NCI-H748 (cell line): ENCODE measurements at regions not wholly inside any gene's neighbourhood (a gene's known extent, or its start where the extent isn't known, plus 50 kb on each side); places are given as distances from the start of the nearest gene placed in this dataset.
"Not testable (repeated sequence)": the region's sequence is repeated elsewhere in the genome, so short reads cannot be mapped to it uniquely, and the experiment has no call there.

Experiments
- DNase-seq: peaks from one replicate; lab custom pipeline; 2025; ENCODE audit not compliant: unreplicated experiment; lab: John Stamatoyannopoulos, UW

GRCh38 chr5:118302786-118303185, 685.6 kb downstream of the DTWD2 start:
- no peak for DNase-seq

GRCh38 chr5:118301696-118302095, 686.7 kb downstream of the DTWD2 start:
- no peak for DNase-seq

GRCh38 chr5:118295045-118295444, 693.3 kb downstream of the DTWD2 start:
- no peak for DNase-seq

DNA sequence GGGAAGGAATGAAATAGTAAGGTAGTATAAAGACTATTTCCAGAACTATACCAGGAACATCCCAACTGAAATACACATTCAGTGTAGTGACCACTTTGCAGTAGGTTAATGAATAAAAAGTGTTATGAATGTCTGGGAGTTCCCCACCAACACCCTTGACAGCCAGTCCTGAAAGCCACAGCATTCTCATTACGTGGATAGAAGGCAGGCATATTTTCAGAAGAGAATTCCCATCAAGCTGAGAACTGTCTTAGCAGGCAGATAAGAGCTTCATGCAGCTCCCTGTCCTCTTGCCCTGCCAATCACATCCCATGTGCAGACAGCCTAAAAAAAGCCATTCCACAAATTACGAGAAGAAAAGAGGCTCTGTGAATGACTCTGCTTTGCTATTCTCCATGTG, 695.0 kb downstream of the DTWD2 start:
- no peak for DNase-seq

DNA sequence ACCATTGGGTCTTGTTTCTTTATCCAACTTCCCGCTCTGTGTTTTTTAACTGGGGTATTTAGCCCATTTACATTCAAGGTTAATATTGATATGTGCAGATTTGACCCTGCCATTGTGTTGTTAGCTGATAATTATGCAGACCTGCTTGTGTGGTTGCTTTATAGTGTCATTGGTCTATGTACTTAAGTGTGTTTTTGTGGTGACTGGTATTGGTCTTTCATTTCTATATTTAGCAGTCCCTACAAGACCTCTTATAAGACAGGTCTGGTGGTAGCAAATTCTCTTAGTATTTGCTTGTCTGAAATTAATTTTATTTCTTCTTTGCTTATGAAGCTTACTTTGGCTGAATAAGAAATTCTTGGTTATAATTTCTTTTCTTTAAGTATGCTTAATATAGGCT, 698.1 kb downstream of the DTWD2 start:
- DNase-seq: no peak

- DNase-seq: not testable (repeated sequence)
Observed at GRCh38 chr5:118284230-118284629, 704.1 kb downstream of the DTWD2 start.

DNA sequence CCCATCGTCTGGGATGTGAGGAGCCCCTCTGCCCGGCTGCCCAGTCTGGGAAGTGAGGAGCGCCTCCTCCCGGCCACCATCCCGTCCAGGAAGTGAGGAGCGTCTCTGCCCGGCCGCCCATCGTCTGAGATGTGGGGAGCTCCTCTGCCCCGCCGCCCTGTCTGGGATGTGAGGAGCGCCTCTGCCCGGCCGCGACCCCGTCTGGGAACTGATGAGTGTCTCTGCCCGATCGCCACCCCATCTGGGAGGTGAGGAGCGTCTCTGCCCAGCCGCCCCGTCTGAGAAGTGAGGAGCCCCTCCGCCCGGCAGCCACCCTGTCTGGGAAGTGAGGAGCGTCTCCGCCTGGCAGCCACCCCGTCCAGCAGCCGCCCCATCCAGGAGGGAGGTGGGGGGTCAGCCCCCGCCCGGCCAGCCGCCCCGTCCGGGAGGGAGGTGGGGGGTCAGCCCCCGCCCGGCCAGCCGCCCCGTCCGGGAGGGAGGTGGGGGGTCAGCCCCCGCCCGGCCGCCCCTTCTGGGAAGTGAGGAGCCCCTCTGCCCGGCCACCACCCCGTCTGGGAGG, 705.8 kb downstream of the DTWD2 start:
- DNase-seq: not testable (repeated sequence)

DNA sequence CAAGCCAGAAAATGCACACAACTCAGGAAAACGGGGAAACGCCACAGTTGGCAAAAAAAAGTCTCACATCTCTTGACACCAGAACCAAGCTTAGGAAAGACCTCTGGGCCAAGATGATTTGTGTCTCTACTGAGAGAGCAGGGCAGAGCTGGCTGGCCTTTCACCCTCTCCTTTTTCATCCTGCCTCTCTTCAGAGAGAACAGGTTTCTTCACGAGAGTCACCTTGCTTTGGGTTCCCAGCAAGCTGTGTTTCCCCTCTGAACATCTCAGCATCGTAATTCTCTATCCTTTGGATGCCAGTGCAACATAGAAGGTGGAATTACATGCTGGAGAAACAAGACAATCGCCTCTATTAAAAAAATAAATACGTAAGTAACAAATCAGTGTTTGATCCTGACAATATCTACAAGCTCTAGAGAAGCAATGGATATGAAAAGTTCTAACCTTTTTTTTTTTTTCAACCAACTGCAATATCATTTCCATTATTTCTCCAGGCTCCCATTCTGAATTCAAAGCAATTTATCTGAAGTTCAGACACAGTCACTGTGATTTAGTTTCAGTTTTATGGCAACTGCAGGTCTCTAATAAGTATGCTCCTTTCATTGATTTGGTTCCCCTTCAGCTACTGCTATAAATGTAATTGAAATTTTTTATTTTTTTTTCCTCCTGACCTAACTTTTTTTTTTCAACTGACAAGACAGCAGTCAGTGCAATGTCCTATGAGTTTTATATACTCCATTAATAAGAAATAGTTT, 708.6 kb downstream of the DTWD2 start:
- DNase-seq: no peak

- DNase-seq: no peak
Observed at GRCh38 chr5:118270526-118270925, 717.8 kb downstream of the DTWD2 start.

DNA sequence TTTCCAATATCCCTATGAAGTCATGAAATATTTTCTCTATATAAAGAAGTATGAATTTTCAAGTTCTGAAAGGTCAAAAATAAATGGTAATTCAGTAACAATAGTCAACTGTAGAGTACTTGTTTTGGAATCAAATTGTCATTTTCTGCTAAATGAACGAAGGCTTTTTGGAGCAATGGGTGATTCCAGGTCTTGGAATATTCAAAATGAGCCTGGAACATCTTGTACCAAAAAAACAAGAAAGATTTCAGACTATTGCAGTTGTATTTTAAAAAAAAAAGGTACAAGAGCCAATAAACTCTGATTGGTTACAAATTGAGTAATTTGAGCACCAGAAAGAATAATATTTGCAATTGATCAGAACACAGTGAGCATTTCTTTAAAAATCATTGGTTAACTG, 730.1 kb downstream of the DTWD2 start:
- no peak for DNase-seq

GRCh38 chr5:118257066-118257465, 731.3 kb downstream of the DTWD2 start:
- no peak for DNase-seq

DNA sequence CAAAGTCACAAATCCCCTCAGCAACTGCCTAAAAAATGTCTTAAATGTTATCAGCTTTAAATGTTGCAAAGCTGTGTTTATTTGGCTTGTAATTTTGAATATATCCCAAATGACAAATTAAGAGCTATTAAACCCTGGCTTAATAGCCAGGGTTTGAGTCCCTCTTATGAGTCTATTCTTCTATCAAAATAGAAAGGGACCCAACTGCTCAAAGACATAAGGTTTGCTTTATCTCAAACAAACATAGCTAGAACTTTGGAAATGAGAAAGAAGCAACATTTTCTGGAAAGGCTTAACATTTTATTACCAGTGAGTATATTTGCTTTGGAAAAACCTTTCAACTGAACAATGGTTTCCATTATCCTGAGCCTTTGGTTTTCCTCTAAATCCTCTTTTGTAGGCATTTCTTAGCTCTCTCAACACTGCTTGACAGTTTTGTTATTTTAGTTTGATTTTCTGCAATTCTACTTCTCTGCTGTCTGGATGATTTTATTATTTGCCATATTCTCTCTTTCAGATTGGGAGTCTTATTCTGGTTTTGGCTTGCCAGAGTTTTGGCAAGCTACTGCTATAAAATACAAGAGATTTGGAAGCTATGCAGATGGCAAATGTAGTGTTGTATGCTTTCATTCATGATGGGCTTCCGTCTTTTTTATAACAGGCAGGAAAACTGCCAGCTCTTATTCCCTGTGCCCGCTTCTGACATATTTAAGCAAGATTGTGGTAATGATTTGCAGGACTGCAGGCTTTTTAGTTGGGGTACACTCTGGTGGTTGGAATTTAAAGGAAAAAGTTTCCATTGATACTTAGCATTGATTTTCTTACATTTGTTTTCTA, 734.9 kb downstream of the DTWD2 start:
- no peak for DNase-seq

DNA sequence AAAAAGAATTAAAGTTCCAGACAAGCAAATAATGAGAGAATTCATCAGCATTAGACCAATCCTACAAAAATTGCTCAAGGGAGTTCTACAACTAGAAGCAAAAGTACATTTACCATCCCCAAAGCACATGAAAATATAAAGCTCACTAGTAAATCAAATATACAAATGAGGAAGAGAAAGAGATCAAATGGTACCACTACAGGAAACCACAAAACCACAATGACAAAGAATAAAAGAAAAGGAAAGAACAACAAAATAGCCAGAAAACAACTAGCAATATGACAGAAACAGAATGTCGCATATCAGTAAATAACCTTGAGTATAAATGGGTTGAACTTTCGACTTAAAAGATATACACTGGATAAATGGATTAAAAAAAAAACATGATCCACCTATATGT, 739.0 kb downstream of the DTWD2 start:
- no peak for DNase-seq

GRCh38 chr5:118247458-118247857, 740.9 kb downstream of the DTWD2 start:
- no peak for DNase-seq

DNA sequence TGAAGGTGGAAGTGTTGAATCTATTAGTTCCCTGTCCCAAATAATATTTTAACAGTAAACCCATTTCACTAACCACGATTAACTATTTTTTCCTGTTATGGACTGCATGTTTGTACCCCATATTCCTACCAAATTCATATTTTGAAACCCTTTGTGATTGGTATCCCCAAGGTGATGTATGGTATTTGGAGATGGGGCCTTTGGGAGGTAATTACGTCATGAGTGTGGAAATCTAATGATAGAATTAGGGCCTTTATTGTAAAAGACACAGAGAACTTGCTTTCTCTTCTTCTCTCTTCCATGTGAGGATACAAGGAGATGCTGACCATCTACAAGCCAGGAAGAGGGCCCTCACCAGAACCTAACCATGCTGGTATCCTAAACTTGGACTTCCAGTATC, 744.7 kb downstream of the DTWD2 start:
- DNase-seq: no peak

DNA sequence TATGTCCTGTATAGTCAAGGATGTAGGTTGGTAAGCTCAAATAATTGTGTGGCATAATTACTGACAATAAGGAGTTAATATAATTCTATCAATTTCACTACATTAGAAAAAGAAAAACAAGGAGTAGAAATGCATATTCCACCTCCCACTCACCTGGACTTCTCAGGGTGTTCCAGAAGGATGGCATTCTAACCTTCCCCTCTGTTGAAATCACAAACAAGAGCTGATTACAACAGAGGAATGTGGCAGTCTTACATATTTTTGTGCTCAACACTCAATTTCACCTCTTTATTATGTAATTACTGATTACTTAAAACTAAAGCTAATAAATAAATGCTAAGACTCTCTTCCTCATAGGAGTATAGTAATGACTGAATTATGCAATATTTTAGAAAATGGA, 745.3 kb downstream of the DTWD2 start:
- no peak for DNase-seq

GRCh38 chr5:118236108-118236849, 752.1 kb downstream of the DTWD2 start:
- DNase-seq: no peak

GRCh38 chr5:118233606-118234005, 754.7 kb downstream of the DTWD2 start:
- no peak for DNase-seq

DNA sequence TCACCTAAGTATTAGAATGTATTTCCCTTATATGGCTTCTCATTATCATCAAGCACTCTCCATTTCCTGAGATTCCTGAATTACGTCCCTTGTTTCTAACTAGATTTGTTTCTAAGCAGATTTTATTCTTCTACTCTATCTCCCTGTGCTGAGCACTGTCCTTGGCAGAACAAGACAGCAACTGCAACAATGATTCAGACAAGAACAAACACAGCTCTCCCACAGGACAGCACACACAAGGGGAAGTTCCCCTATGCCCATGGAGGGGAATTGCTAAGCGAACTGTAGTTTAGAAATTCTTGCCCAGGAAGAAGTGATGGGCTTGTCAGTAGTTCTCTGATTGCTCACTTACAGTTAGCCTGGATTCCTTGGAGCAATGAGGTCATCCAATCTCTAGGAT, 759.9 kb downstream of the DTWD2 start:
- no peak for DNase-seq

DNA sequence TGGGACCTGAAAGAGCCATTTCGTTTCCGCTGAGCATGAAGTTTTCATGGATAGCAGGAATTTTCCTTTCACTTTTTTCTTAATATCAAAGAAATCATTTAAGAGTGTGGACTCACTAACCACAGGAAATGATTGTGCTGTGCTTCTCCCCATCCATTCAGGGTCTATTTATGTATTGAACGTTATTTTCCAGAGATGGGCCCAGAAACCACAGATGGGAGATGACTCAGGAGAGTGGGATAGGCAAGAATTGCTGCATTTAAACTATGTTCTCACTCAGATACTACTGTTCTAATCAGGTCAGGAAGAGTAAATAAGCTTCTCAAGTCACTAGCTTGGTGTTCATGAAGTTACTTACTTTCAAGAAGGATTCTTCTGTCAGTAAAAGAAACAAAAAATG, 763.8 kb downstream of the DTWD2 start:
- no peak for DNase-seq

DNA sequence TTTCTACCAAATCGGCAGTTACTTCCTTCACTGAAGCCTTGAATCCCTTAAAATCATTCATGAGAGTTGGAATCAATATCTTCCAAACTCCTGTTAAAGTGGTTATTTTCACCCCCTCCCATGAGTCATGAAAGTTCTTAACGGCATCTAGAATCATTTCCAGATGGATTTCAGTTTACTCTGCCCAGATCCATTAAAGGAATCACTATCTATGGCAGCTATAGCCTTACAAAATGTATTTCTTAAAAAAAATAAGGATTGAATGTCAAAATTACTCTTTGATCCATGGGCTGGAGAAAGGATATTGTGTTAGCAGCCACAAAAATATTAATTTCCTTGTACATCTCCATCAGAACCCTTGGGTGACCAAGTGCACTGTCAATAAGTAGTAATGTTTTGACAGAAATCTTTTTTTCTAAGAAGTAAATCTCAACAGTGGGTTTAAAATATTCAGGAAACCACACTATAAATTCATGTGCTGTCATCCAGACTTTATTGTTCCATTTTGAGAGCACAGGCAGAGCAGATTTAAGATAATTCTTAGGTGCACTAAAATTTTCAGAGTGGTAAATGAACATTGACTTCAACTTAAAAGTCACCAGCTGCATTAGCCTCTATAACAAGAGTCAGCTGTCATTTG, 767.7 kb downstream of the DTWD2 start:
- DNase-seq: no peak
